Calu3 (cell line): ENCODE measurements at regions not wholly inside any gene's neighbourhood (a gene's known extent, or its start where the extent isn't known, plus 50 kb on each side); places are given as distances from the start of the nearest gene placed in this dataset.

Source experiments
- BruUV-seq: library from RNA; stranded (reverse); fragments of 400-500 nt; replicated peaks from 2 replicates; lab custom pipeline; 2021; lab: Mats Ljungman, UMichigan
- CTCF ChIA-PET: fragments of 300-600 bp; sonication (Branson Sonifier 250); formaldehyde crosslinking; loops from one replicate; lab custom pipeline; 2022; ENCODE audit warnings: antibody characterized with exemption; lab: Charles Lee
- DNase-seq: peaks from one replicate; pipeline ENCODE4 v3.0.0; 2022
- H3K27ac Mint-ChIP-seq: one replicate; pipeline ENCODE4 v1.8.0; 2022; ENCODE audit warnings: mixed read lengths; ENCODE audit not compliant: unreplicated experiment
- H3K27me3 Mint-ChIP-seq: one replicate; pipeline ENCODE4 v1.8.0; 2022; ENCODE audit warnings: mixed read lengths; ENCODE audit not compliant: unreplicated experiment
- H3K36me3 Mint-ChIP-seq: one replicate; pipeline ENCODE4 v1.8.0; 2022; ENCODE audit warnings: mild to moderate bottlenecking, moderate library complexity, mixed read lengths; ENCODE audit not compliant: insufficient read depth, unreplicated experiment
- H3K4me1 Mint-ChIP-seq: one replicate; pipeline ENCODE4 v1.8.0; 2022; ENCODE audit warnings: mild to moderate bottlenecking, low read depth, mixed read lengths; ENCODE audit not compliant: unreplicated experiment
- H3K4me3 Mint-ChIP-seq: one replicate; pipeline ENCODE4 v1.8.0; 2022; ENCODE audit warnings: mild to moderate bottlenecking, low read depth, moderate library complexity, mixed read lengths; ENCODE audit not compliant: unreplicated experiment
- H3K9me3 Mint-ChIP-seq: one replicate; pipeline ENCODE4 v1.8.0; 2022; ENCODE audit warnings: low read depth, mixed read lengths; ENCODE audit not compliant: unreplicated experiment
- CTCF ChIP-seq: fragments of 200-600 bp; IDR thresholded peaks from one replicate; pipeline ENCODE4 v1.8.0; 2022; ENCODE audit warnings: antibody characterized with exemption; ENCODE audit not compliant: unreplicated experiment
- intact Hi-C: fragments of 100-400 bp; cut with micrococcal nuclease; formaldehyde crosslinking; loops from one replicate; pipeline ENCODE4 v1.10.0; 2022; ENCODE audit not compliant: unreplicated experiment

GRCh38 chr13:91167706-91168385, 179.6 kb upstream of the MIR17HG start:
- no TSS peak for BruUV-seq

GRCh38 chr13:91168386-91168711, 179.1 kb upstream of the MIR17HG start:
- no peak overlapping the region for H3K27ac Mint-ChIP-seq
- no peaks in the 10 kb centered on the region for H3K4me1 Mint-ChIP-seq
- H3K27me3 Mint-ChIP-seq, result no peaks in the 10 kb centered on the region
- CTCF ChIA-PET, result no interaction called here
- no peaks in the 10 kb centered on the region for H3K9me3 Mint-ChIP-seq
- no peak for TF ChIP-seq CTCF
- no peak overlapping the region for H3K4me3 Mint-ChIP-seq
- H3K36me3 Mint-ChIP-seq, result no peaks in the 10 kb centered on the region
- intact Hi-C loops, result no loop called here
- DNase-seq, result no peak
- BruUV-seq, result no TSS peak

More at GRCh38 chr13:91167706-91168385, 179.6 kb upstream of the MIR17HG start:
- TF ChIP-seq CTCF, result no peak
- CTCF ChIA-PET, result no interaction called here
- Mint-ChIP-seq H3K27ac (no peak overlapping the region), H3K4me1 (no peaks in the 10 kb centered on the region), H3K4me3 (no peak overlapping the region), H3K9me3 (no peaks in the 10 kb centered on the region), H3K27me3 (no peaks in the 10 kb centered on the region), H3K36me3 (no peaks in the 10 kb centered on the region)
- no peak for DNase-seq
- intact Hi-C loops, result no loop called here

GRCh38 chr13:91169321-91170050, 178.0 kb upstream of the MIR17HG start:
- CTCF ChIA-PET, result no interaction called here
- no TSS peak for BruUV-seq
- Mint-ChIP-seq H3K36me3 (peaks cover 1% of the 10 kb centered on the region), H3K4me3 (no peak overlapping the region), H3K27ac (no peak overlapping the region), H3K27me3 (no peaks in the 10 kb centered on the region), H3K4me1 (no peaks in the 10 kb centered on the region), H3K9me3 (no peaks in the 10 kb centered on the region)
- no peak for DNase-seq
- intact Hi-C loops, result no loop called here
- no peak for TF ChIP-seq CTCF

GRCh38 chr13:91172160-91172559, 175.3 kb upstream of the MIR17HG start:
- no peaks in the 10 kb centered on the region for H3K9me3 Mint-ChIP-seq
- no peak overlapping the region for H3K27ac Mint-ChIP-seq
- DNase-seq, result no peak

More at GRCh38 chr13:91172160-91172559, 175.3 kb upstream of the MIR17HG start:
- CTCF ChIA-PET, result no interaction called here
- Mint-ChIP-seq H3K27me3 (no peaks in the 10 kb centered on the region), H3K4me3 (no peak overlapping the region), H3K4me1 (no peaks in the 10 kb centered on the region), H3K36me3 (peaks cover 14% of the 10 kb centered on the region)
- intact Hi-C loops, result no loop called here
- TF ChIP-seq CTCF, result no peak
- no TSS peak for BruUV-seq
